ENCODE measurements at regions not wholly inside any gene's neighbourhood (a gene's known extent, or its start where the extent isn't known, plus 50 kb on each side); places are given as distances from the start of the nearest gene placed in this dataset.

GRCh38 chr9:115192835-115193525 is 75.0 kb upstream of the TNC start:
- Histone ChIP-seq H3K27me3 (no peaks in the 10 kb centered on the region), H3K27ac (no peak overlapping the region), H3K36me3 (no peaks in the 10 kb centered on the region), H3K9me3 (peaks cover 0 to 16% (median 5%) of the 10 kb centered on the region in 11 donors), H3K4me1 (peaks cover 0 to 10% (median 0%) of the 10 kb centered on the region in 9 donors), H3K4me3 (no peak overlapping the region)
- DNase-seq (no peak), ATAC-seq (no peak)
- intact Hi-C loops (cut with DNase I), result no loop called here
- TF ChIP-seq CTCF (IDR thresholded peaks at IDR 0.05), result no peak
- WGBS, 2 donors, result 70 to 78% methylated on average over 2 of the region's 2 CpGs

- Histone ChIP-seq H3K4me3 (no peak overlapping the region), H3K36me3 (no peaks in the 10 kb centered on the region), H3K4me1 (peaks cover 0 to 10% (median 0%) of the 10 kb centered on the region in 9 donors), H3K9me3 (peaks cover 0 to 16% (median 5%) of the 10 kb centered on the region in 11 donors), H3K27me3 (no peaks in the 10 kb centered on the region), H3K27ac (no peak overlapping the region)
- ATAC-seq (no peak), DNase-seq (no peak)
- intact Hi-C loops (cut with DNase I), result no loop called here
- TF ChIP-seq CTCF (IDR thresholded peaks at IDR 0.05), result no peak
- 84 to 89% methylated on average over 4 of the region's 4 CpGs for whole genome bisulfite sequencing, 2 donors
Measured at GRCh38 chr9:115193777-115194176, 75.8 kb upstream of the TNC start.

GRCh38 chr9:115194216-115194615 is 76.3 kb upstream of the TNC start:
- DNase-seq (no peak), ATAC-seq (peak in 1 of 8 donors; percentile 57)
- Histone ChIP-seq H3K4me1 (peaks cover 0 to 10% (median 0%) of the 10 kb centered on the region in 9 donors), H3K27me3 (no peaks in the 10 kb centered on the region), H3K27ac (no peak overlapping the region), H3K9me3 (peaks cover 0 to 16% (median 5%) of the 10 kb centered on the region in 11 donors), H3K36me3 (no peaks in the 10 kb centered on the region), H3K4me3 (no peak overlapping the region)
- TF ChIP-seq CTCF (IDR thresholded peaks at IDR 0.05), result no peak
- intact Hi-C loops (cut with DNase I), result no loop called here

- no peak for DNase-seq
- Histone ChIP-seq H3K27me3 (no peaks in the 10 kb centered on the region), H3K4me1 (peaks cover 0 to 10% (median 0%) of the 10 kb centered on the region in 9 donors), H3K4me3 (no peak overlapping the region), H3K27ac (no peak overlapping the region), H3K36me3 (no peaks in the 10 kb centered on the region), H3K9me3 (peaks cover 0 to 10% (median 1%) of the 10 kb centered on the region in 11 donors)
- WGBS, 2 donors, result 60 to 70% methylated on average over 1 of the region's 1 CpG
- ATAC-seq, result no peak
- intact Hi-C loops (cut with DNase I), result loop anchor here in 1 of 10 donors (2.0 kb wide), 1 partner anchor 51 kb away; no protein-coding TSS in a partner anchor
- no peak for TF ChIP-seq CTCF (IDR thresholded peaks at IDR 0.05)
Measured at GRCh38 chr9:115195912-115196311, 78.0 kb upstream of the TNC start.
